B cell (primary cell): ENCODE measurements at regions not wholly inside any gene's neighbourhood (a gene's known extent, or its start where the extent isn't known, plus 50 kb on each side); places are given as distances from the start of the nearest gene placed in this dataset.

Source experiments
- EZH2 ChIP-seq: IDR thresholded peaks from 2 replicates; pipeline ENCODE4 v1.6.1; 2012; ENCODE audit warnings: borderline replicate concordance, low read depth, mild to moderate bottlenecking, moderate library complexity, low read length; ENCODE audit not compliant: insufficient read depth, poor library complexity, severe bottlenecking
- TF ChIP-seq, protein P1 (sequence below): fragments of 200-600 bp; IDR thresholded peaks from one replicate; pipeline ENCODE4 v1.8.0; 2022; ENCODE audit warnings: antibody characterized with exemption, mild to moderate bottlenecking

DNA sequence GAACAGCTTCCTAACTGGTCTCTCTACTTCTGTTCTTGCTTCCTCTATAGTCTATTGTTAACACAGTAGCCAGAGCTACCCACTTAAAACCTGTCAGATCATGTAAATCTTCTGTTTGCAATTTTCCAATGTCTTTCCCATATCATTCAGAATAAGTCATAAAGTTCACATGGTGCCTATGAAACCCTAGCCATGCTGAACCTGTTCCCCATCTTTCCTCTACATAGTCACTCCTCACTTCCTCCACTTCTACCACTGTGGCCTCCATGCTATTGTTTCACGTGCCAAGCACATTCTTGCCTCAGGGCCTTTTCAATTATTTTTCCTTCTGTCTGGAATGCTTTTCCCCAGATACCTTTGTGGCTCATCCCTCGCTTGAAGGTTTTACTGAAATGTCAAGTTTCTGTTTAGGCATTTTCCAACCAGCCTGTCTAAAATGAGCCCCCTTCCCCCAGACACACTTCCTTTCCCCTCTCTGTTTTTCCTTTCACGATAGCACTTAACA is 132.1 kb downstream of the DYRK2 start:
- TF ChIP-seq EZH2: no peak
- TF ChIP-seq, protein P1, sequence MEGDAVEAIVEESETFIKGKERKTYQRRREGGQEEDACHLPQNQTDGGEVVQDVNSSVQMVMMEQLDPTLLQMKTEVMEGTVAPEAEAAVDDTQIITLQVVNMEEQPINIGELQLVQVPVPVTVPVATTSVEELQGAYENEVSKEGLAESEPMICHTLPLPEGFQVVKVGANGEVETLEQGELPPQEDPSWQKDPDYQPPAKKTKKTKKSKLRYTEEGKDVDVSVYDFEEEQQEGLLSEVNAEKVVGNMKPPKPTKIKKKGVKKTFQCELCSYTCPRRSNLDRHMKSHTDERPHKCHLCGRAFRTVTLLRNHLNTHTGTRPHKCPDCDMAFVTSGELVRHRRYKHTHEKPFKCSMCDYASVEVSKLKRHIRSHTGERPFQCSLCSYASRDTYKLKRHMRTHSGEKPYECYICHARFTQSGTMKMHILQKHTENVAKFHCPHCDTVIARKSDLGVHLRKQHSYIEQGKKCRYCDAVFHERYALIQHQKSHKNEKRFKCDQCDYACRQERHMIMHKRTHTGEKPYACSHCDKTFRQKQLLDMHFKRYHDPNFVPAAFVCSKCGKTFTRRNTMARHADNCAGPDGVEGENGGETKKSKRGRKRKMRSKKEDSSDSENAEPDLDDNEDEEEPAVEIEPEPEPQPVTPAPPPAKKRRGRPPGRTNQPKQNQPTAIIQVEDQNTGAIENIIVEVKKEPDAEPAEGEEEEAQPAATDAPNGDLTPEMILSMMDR: no peak
